ENCODE measurements at regions not wholly inside any gene's neighbourhood (a gene's known extent, or its start where the extent isn't known, plus 50 kb on each side); places are given as distances from the start of the nearest gene placed in this dataset.
A peak's percentile ranks its signal among the peaks of the same experiment; 100 is the strongest.
"Not testable (repeated sequence)": the region's sequence is repeated elsewhere in the genome, so short reads cannot be mapped to it uniquely, and the experiment has no call there.

GRCh38 chr12:17079251-17079909 lies 473.4 kb upstream of the LMO3 start:
- ATAC-seq: no peak

GRCh38 chr12:17077594-17077993 lies 471.6 kb upstream of the LMO3 start:
- ATAC-seq: no peak

GRCh38 chr12:17076811-17077210 lies 470.8 kb upstream of the LMO3 start:
- no peak for ATAC-seq

GRCh38 chr12:17076028-17076744 lies 470.2 kb upstream of the LMO3 start:
- ATAC-seq: no peak

GRCh38 chr12:17064834-17065233 lies 458.9 kb upstream of the LMO3 start:
- ATAC-seq: no peak

- ATAC-seq: no peak
Observed at GRCh38 chr12:17062267-17063036, 456.5 kb upstream of the LMO3 start.

GRCh38 chr12:17060260-17060659 lies 454.3 kb upstream of the LMO3 start:
- no peak for ATAC-seq

- ATAC-seq: no peak
Observed at GRCh38 chr12:17056546-17056945, 450.6 kb upstream of the LMO3 start.

GRCh38 chr12:17038923-17039322 lies 433.0 kb upstream of the LMO3 start:
- ATAC-seq: no peak

GRCh38 chr12:17035372-17035771 lies 429.4 kb upstream of the LMO3 start:
- ATAC-seq: no peak

- ATAC-seq: no peak
Observed at GRCh38 chr12:17030338-17030737, 424.4 kb upstream of the LMO3 start.

GRCh38 chr12:17028348-17028747 lies 422.4 kb upstream of the LMO3 start:
- peak in 1 of 2 donors; percentile 7 for ATAC-seq

- not testable (repeated sequence) for ATAC-seq
Observed at GRCh38 chr12:17025424-17025823, 419.5 kb upstream of the LMO3 start.

GRCh38 chr12:17020765-17021164 lies 414.8 kb upstream of the LMO3 start:
- ATAC-seq: no peak

- ATAC-seq: no peak
Observed at GRCh38 chr12:17017402-17017801, 411.4 kb upstream of the LMO3 start.

- ATAC-seq: no peak
Observed at GRCh38 chr12:17016116-17016864, 410.3 kb upstream of the LMO3 start.

- no peak for ATAC-seq
Observed at GRCh38 chr12:17015501-17015900, 409.5 kb upstream of the LMO3 start.

GRCh38 chr12:17007442-17008040 lies 401.6 kb upstream of the LMO3 start:
- not testable (repeated sequence) for ATAC-seq

- ATAC-seq: not testable (repeated sequence)
Observed at GRCh38 chr12:16998538-16998937, 392.6 kb upstream of the LMO3 start.

GRCh38 chr12:16984484-16984883 lies 378.5 kb upstream of the LMO3 start:
- ATAC-seq: no peak

- ATAC-seq: no peak
Observed at GRCh38 chr12:16972923-16973770, 367.2 kb upstream of the LMO3 start.

GRCh38 chr12:16962889-16963288 lies 356.9 kb upstream of the LMO3 start:
- ATAC-seq: no peak

All from activated CD4-positive, CD25-positive, alpha-beta regulatory T cell treated with anti-CD3 and anti-CD28 coated beads, Interleukin-2, amount 50 U/mL, for 24 hours (primary cell).